ENCODE measurements at regions not wholly inside any gene's neighbourhood (a gene's known extent, or its start where the extent isn't known, plus 50 kb on each side); places are given as distances from the start of the nearest gene placed in this dataset.

GRCh38 chr2:114160263-114160981, 270.5 kb downstream of the ACTR3 start:
- DNase-seq (ENCODE audit: insufficient read length, low spot score) (no peak), FAIRE-seq (no peak)
- no peak for TF ChIP-seq PAX5 (IDR thresholded peaks at IDR 0.05; ENCODE audit: insufficient read depth, low read length, severe bottlenecking)
- TF ChIP-seq SPI1 (IDR thresholded peaks at IDR 0.05; ENCODE audit: low read depth, low read length): no peak
- no peak for TF ChIP-seq POU2F2 (IDR thresholded peaks at IDR 0.05; ENCODE audit: low read depth, low read length)
- no peak for TF ChIP-seq TAF1 (IDR thresholded peaks at IDR 0.05; ENCODE audit: low read depth, low read length)
- TF ChIP-seq POLR2A (IDR thresholded peaks at IDR 0.05; ENCODE audit: low read depth, low read length): no peak
- TF ChIP-seq POLR2AphosphoS5 (IDR thresholded peaks at IDR 0.05; ENCODE audit: low read depth, low read length): no peak

- TF ChIP-seq POLR2AphosphoS5 (IDR thresholded peaks at IDR 0.05; ENCODE audit: low read depth, low read length): no peak
- no peak for TF ChIP-seq POLR2A (IDR thresholded peaks at IDR 0.05; ENCODE audit: low read depth, low read length)
- no peak for TF ChIP-seq PAX5 (IDR thresholded peaks at IDR 0.05; ENCODE audit: insufficient read depth, low read length, severe bottlenecking)
- TF ChIP-seq SPI1 (IDR thresholded peaks at IDR 0.05; ENCODE audit: low read depth, low read length): no peak
- TF ChIP-seq POU2F2 (IDR thresholded peaks at IDR 0.05; ENCODE audit: low read depth, low read length): no peak
- TF ChIP-seq TAF1 (IDR thresholded peaks at IDR 0.05; ENCODE audit: low read depth, low read length): no peak
- FAIRE-seq (no peak), DNase-seq (ENCODE audit: insufficient read length, low spot score) (no peak)
Observed at GRCh38 chr2:114161371-114161770, 271.5 kb downstream of the ACTR3 start.

DNA sequence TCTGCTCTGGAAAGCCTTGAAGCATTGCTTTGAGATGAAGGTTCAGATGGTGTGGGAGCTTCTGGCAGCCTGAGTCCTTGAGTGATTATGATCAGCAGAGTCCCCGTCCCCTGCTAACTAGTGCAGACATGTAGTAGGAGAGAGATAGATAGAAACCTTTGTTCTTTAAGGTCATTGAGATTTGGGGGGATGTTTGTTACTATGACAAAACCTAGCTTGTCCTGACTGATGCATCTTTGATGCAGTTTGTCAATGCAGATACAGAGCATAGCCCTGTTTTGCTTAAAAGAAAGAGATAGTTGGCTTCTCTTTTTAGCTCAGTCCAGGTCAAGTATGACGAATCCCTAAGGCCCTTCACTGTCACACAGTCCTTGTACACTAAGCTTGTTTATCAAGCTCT, 274.6 kb upstream of the DPP10 start:
- no peak for DNase-seq (ENCODE audit: insufficient read length, low spot score)
- no peak for FAIRE-seq
- TF ChIP-seq POU2F2 (IDR thresholded peaks at IDR 0.05; ENCODE audit: low read depth, low read length) (no peak), POLR2AphosphoS5 (IDR thresholded peaks at IDR 0.05; ENCODE audit: low read depth, low read length) (no peak), POLR2A (IDR thresholded peaks at IDR 0.05; ENCODE audit: low read depth, low read length) (no peak), TAF1 (IDR thresholded peaks at IDR 0.05; ENCODE audit: low read depth, low read length) (no peak), SPI1 (IDR thresholded peaks at IDR 0.05; ENCODE audit: low read depth, low read length) (no peak), PAX5 (IDR thresholded peaks at IDR 0.05; ENCODE audit: insufficient read depth, low read length, severe bottlenecking) (no peak)

DNA sequence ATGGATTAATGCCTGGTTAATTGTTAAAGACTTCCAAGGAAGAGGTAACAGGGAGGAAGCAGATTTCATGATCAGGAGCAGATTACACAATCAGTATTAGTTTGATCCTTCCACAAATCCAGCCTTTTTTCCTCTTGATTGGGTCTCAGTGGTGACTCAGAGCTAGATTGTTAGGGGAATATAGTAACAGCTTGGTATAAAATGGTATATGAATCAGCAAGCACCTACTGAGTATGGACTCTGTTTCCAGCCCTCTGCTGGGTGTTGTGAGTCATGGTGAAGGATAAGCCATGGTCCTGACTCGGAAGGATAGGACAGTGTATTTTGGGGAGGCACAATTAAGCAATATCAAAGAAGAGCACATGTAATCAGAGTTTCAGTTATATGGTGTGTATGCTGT, 272.4 kb upstream of the DPP10 start:
- no peak for FAIRE-seq
- DNase-seq (ENCODE audit: insufficient read length, low spot score): no peak
- TF ChIP-seq SPI1 (IDR thresholded peaks at IDR 0.05; ENCODE audit: low read depth, low read length) (no peak), POLR2A (IDR thresholded peaks at IDR 0.05; ENCODE audit: low read depth, low read length) (no peak), POLR2AphosphoS5 (IDR thresholded peaks at IDR 0.05; ENCODE audit: low read depth, low read length) (no peak)

DNA sequence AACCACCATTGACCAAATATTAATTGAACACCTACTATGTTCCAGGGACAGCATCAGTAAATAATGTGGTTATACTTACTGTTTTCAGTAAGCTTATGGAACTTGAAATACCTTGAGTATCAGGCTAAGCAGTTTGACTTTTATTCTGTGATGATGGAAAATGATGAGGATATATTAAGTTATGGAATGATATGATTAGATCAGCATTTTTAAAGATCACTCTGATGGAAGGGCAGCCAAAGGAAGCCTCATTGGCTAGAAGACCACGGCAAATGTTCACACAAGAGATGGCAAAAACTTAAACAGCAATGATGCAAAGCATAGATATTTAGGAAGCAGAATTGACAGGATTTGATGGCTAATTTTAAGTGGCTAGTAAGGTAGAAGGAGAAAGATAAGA, 266.9 kb upstream of the DPP10 start:
- TF ChIP-seq PAX5 (IDR thresholded peaks at IDR 0.05; ENCODE audit: insufficient read depth, low read length, severe bottlenecking) (no peak), TAF1 (IDR thresholded peaks at IDR 0.05; ENCODE audit: low read depth, low read length) (no peak), POU2F2 (IDR thresholded peaks at IDR 0.05; ENCODE audit: low read depth, low read length) (no peak), POLR2AphosphoS5 (IDR thresholded peaks at IDR 0.05; ENCODE audit: low read depth, low read length) (no peak), POLR2A (IDR thresholded peaks at IDR 0.05; ENCODE audit: low read depth, low read length) (no peak), SPI1 (IDR thresholded peaks at IDR 0.05; ENCODE audit: low read depth, low read length) (no peak)
- FAIRE-seq (no peak), DNase-seq (ENCODE audit: insufficient read length, low spot score) (no peak)

GRCh38 chr2:114185501-114185900, 256.9 kb upstream of the DPP10 start:
- TF ChIP-seq POLR2A (IDR thresholded peaks at IDR 0.05; ENCODE audit: low read depth, low read length) (no peak), SPI1 (IDR thresholded peaks at IDR 0.05; ENCODE audit: low read depth, low read length) (no peak), POU2F2 (IDR thresholded peaks at IDR 0.05; ENCODE audit: low read depth, low read length) (no peak), POLR2AphosphoS5 (IDR thresholded peaks at IDR 0.05; ENCODE audit: low read depth, low read length) (no peak), PAX5 (IDR thresholded peaks at IDR 0.05; ENCODE audit: insufficient read depth, low read length, severe bottlenecking) (no peak), TAF1 (IDR thresholded peaks at IDR 0.05; ENCODE audit: low read depth, low read length) (no peak)
- FAIRE-seq (no peak), DNase-seq (ENCODE audit: insufficient read length, low spot score) (no peak)

DNA sequence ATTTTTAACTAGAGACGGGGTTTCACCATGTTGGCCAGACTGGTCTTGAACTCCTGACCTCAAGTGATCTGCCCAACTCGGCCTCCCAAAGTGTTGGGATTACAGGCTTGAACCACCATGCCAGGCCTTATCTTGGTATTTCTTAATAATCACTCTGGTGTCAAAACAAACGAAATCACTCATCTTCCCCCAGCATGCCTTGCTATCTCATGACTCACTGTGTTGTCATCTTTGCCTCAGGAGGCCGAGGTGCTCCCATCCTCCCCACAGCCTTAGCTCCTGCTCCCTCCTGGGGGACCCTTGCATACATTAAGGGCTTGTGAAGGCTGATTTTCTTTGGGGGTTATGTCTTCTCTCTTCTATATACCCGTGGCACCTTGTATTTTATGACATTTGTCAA, 250.1 kb upstream of the DPP10 start:
- FAIRE-seq (no peak), DNase-seq (ENCODE audit: insufficient read length, low spot score) (no peak)
- TF ChIP-seq SPI1 (IDR thresholded peaks at IDR 0.05; ENCODE audit: low read depth, low read length) (no peak), POLR2A (IDR thresholded peaks at IDR 0.05; ENCODE audit: low read depth, low read length) (no peak), POLR2AphosphoS5 (IDR thresholded peaks at IDR 0.05; ENCODE audit: low read depth, low read length) (no peak), POU2F2 (IDR thresholded peaks at IDR 0.05; ENCODE audit: low read depth, low read length) (no peak), PAX5 (IDR thresholded peaks at IDR 0.05; ENCODE audit: insufficient read depth, low read length, severe bottlenecking) (no peak), TAF1 (IDR thresholded peaks at IDR 0.05; ENCODE audit: low read depth, low read length) (no peak)

- DNase-seq (ENCODE audit: insufficient read length, low spot score) (no peak), FAIRE-seq (no peak)
- TF ChIP-seq SPI1 (IDR thresholded peaks at IDR 0.05; ENCODE audit: low read depth, low read length) (no peak), POLR2A (IDR thresholded peaks at IDR 0.05; ENCODE audit: low read depth, low read length) (no peak), PAX5 (IDR thresholded peaks at IDR 0.05; ENCODE audit: insufficient read depth, low read length, severe bottlenecking) (no peak), TAF1 (IDR thresholded peaks at IDR 0.05; ENCODE audit: low read depth, low read length) (no peak), POLR2AphosphoS5 (IDR thresholded peaks at IDR 0.05; ENCODE audit: low read depth, low read length) (no peak), POU2F2 (IDR thresholded peaks at IDR 0.05; ENCODE audit: low read depth, low read length) (no peak)
Observed at GRCh38 chr2:114201781-114202180, 240.7 kb upstream of the DPP10 start.

DNA sequence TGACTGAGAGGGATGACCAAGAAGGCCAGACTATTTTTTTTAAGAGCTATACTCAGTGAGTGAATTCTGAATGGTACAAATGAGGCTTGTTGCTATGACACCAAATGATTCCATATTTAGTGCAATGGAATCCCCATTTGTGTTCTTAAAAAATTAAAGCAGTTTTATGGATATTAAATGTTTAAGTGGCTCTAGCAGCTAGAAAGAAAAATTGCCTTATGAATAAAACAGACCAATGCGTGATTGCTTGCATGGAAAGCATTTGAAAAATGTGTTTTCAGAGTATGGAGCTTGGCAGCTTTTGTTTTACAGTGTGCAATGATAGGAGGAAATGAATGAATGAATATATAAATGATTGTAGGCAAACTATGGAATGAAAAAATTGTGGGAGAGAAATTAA, 238.8 kb upstream of the DPP10 start:
- FAIRE-seq: no peak
- TF ChIP-seq SPI1 (IDR thresholded peaks at IDR 0.05; ENCODE audit: low read depth, low read length) (no peak), POLR2A (IDR thresholded peaks at IDR 0.05; ENCODE audit: low read depth, low read length) (no peak), TAF1 (IDR thresholded peaks at IDR 0.05; ENCODE audit: low read depth, low read length) (no peak), POLR2AphosphoS5 (IDR thresholded peaks at IDR 0.05; ENCODE audit: low read depth, low read length) (no peak), POU2F2 (IDR thresholded peaks at IDR 0.05; ENCODE audit: low read depth, low read length) (no peak), PAX5 (IDR thresholded peaks at IDR 0.05; ENCODE audit: insufficient read depth, low read length, severe bottlenecking) (no peak)
- no peak for DNase-seq (ENCODE audit: insufficient read length, low spot score)

DNA sequence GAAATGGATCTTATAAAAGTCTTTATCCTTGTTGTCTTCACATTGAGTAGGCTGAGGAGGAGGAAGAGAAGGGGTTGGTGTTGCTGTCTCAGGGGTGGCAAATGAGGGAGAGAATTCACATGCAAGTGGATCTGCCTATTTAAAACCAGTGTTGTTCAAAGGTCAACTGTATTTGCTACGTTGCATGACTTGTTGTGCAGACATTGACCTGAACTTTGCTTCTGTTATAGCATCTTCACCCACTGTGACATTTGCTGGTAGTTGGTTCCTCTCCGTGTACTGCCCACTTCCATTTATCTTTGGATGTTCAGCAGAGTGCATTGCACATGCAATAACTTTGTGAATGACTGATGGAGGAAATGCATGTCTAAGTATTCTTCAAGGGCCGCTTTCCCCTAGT, 228.6 kb upstream of the DPP10 start:
- FAIRE-seq (no peak), DNase-seq (ENCODE audit: insufficient read length, low spot score) (no peak)
- TF ChIP-seq POLR2AphosphoS5 (IDR thresholded peaks at IDR 0.05; ENCODE audit: low read depth, low read length) (no peak), TAF1 (IDR thresholded peaks at IDR 0.05; ENCODE audit: low read depth, low read length) (no peak), POLR2A (IDR thresholded peaks at IDR 0.05; ENCODE audit: low read depth, low read length) (no peak), SPI1 (IDR thresholded peaks at IDR 0.05; ENCODE audit: low read depth, low read length) (no peak)
